Adrenal gland (tissue), 5 donors: ENCODE measurements at regions not wholly inside any gene's neighbourhood (a gene's known extent, or its start where the extent isn't known, plus 50 kb on each side); places are given as distances from the start of the nearest gene placed in this dataset.

ENCODE experiments used
- POLR2A ChIP-seq, 2 donors: fragments of 450-650 bp; IDR thresholded peaks; one replicate each; pipeline ENCODE4 v1.6.1; 2017; ENCODE audit warnings: antibody characterized with exemption in 2 of 2, mild to moderate bottlenecking in 2 of 2, moderate library complexity in 1 of 2
- TF ChIP-seq, protein P1 (sequence below), 6 experiments: fragments of 450-650 bp in 4 of 6; fragments of 200-600 bp in 2 of 6; sonication (generic) in 1 of 6; IDR thresholded peaks; 1 replicate in 5 of 6; 2 replicates in 1 of 6; pipeline versions ENCODE4 v1.5.1 to v1.8.0; 2016 to 2021; ENCODE audit warnings: antibody characterized with exemption in 6 of 6, mild to moderate bottlenecking in 2 of 6, moderate library complexity in 1 of 6
- donor health status: DM: no; HTN: no; CAD: no.

DNA sequence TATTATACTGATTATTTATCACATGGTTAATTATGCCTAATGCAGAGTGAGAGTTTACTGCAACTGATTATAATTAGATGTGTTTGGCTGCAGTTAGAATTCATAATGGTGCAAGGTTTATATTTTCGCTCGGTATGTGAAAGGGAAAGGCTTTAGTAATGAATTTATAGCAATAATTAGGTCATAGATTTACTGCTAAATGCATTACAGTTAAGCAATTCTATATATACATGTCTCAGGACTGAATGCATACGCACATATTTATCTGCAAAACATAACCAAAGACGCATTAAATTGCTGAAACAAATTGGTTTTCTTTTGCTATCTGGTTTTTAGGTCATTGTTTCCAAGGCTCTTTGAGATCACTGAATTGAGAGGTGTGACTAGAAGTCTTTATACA, 428.1 kb upstream of the PDE3A start:
- TF ChIP-seq, protein P1, sequence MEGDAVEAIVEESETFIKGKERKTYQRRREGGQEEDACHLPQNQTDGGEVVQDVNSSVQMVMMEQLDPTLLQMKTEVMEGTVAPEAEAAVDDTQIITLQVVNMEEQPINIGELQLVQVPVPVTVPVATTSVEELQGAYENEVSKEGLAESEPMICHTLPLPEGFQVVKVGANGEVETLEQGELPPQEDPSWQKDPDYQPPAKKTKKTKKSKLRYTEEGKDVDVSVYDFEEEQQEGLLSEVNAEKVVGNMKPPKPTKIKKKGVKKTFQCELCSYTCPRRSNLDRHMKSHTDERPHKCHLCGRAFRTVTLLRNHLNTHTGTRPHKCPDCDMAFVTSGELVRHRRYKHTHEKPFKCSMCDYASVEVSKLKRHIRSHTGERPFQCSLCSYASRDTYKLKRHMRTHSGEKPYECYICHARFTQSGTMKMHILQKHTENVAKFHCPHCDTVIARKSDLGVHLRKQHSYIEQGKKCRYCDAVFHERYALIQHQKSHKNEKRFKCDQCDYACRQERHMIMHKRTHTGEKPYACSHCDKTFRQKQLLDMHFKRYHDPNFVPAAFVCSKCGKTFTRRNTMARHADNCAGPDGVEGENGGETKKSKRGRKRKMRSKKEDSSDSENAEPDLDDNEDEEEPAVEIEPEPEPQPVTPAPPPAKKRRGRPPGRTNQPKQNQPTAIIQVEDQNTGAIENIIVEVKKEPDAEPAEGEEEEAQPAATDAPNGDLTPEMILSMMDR (IDR thresholded peaks at IDR 0.05), result no peak
- TF ChIP-seq POLR2A (IDR thresholded peaks at IDR 0.05), result no peak
